H9 (cell line): ENCODE measurements at regions not wholly inside any gene's neighbourhood (a gene's known extent, or its start where the extent isn't known, plus 50 kb on each side); places are given as distances from the start of the nearest gene placed in this dataset.

Experiments used
- DNase-seq: peaks from one replicate; pipeline ENCODE4 v3.0.0-alpha.2; 2017
- H2AFZ ChIP-seq: one replicate; pipeline ENCODE4 v1.6.1; 2013; ENCODE audit warnings: mild to moderate bottlenecking, low read length, control low read depth, moderate library complexity
- H2AK5ac ChIP-seq: 2 replicates; pipeline ENCODE4 v1.6.1; 2013; ENCODE audit warnings: low read length, control low read depth, mixed read lengths; ENCODE audit not compliant: insufficient read length
- H2BK120ac ChIP-seq: one replicate; pipeline ENCODE4 v1.6.1; 2013; ENCODE audit warnings: low read depth, mild to moderate bottlenecking, low read length, control low read depth, inconsistent platforms; ENCODE audit not compliant: poor library complexity, severe bottlenecking
- H2BK12ac ChIP-seq: 2 replicates; pipeline ENCODE4 v1.6.1; 2013; ENCODE audit warnings: low read length, control low read depth, mixed read lengths, low read depth; ENCODE audit not compliant: insufficient read length
- H2BK15ac ChIP-seq: 2 replicates; pipeline ENCODE4 v1.6.1; 2013; ENCODE audit warnings: low read depth, low read length, control low read depth
- H2BK20ac ChIP-seq: one replicate; pipeline ENCODE4 v1.6.1; 2013; ENCODE audit warnings: low read depth, mild to moderate bottlenecking, low read length, control low read depth, inconsistent platforms; ENCODE audit not compliant: poor library complexity, severe bottlenecking
- H2BK5ac ChIP-seq: 2 replicates; pipeline ENCODE4 v1.6.1; 2013; ENCODE audit warnings: low read length, control low read depth, mixed read lengths; ENCODE audit not compliant: insufficient read length
- H3K14ac ChIP-seq: 2 replicates; pipeline ENCODE4 v1.6.1; 2013; ENCODE audit warnings: low read length, control low read depth; ENCODE audit not compliant: insufficient read depth
- H3K18ac ChIP-seq: 2 replicates; pipeline ENCODE4 v1.6.1; 2013; ENCODE audit warnings: low read depth, mild to moderate bottlenecking, mixed read lengths, low read length, control low read depth; ENCODE audit not compliant: insufficient read length
- H3K23ac ChIP-seq: 2 replicates; pipeline ENCODE4 v1.6.1; 2013; ENCODE audit warnings: low read length, control low read depth, mixed read lengths, low read depth; ENCODE audit not compliant: insufficient read length
- H3K23me2 ChIP-seq: 2 replicates; pipeline ENCODE4 v1.6.1; 2013; ENCODE audit warnings: low read depth, mild to moderate bottlenecking, mixed read lengths, low read length, control low read depth; ENCODE audit not compliant: insufficient read length, poor library complexity, severe bottlenecking
- H3K27ac ChIP-seq: 2 replicates; pipeline ENCODE4 v1.5.1; 2013; ENCODE audit warnings: low read length, control low read depth, mixed read lengths, low read depth; ENCODE audit not compliant: insufficient read length
- H3K27me3 ChIP-seq: 2 replicates; pipeline ENCODE4 v1.6.1; 2013; ENCODE audit warnings: low read length, control low read depth, inconsistent platforms; ENCODE audit not compliant: insufficient read depth
- H3K4ac ChIP-seq: 2 replicates; pipeline ENCODE4 v1.6.1; 2013; ENCODE audit warnings: low read depth, mild to moderate bottlenecking, control low read depth, inconsistent platforms, low read length, moderate library complexity
- H3K4me1 ChIP-seq: 2 replicates; pipeline ENCODE4 v1.6.1; 2013; ENCODE audit warnings: low read length, control low read depth, inconsistent platforms; ENCODE audit not compliant: insufficient read depth
- H3K4me2 ChIP-seq: 2 replicates; pipeline ENCODE4 v1.6.1; 2013; ENCODE audit warnings: low read length, control low read depth, mixed read lengths; ENCODE audit not compliant: insufficient read length, insufficient read depth
- H3K56ac ChIP-seq: 2 replicates; pipeline ENCODE4 v1.6.1; 2013; ENCODE audit warnings: low read depth, mild to moderate bottlenecking, mixed read lengths, low read length, control low read depth; ENCODE audit not compliant: insufficient read length
- H3K79me1 ChIP-seq: 2 replicates; pipeline ENCODE4 v1.6.1; 2013; ENCODE audit warnings: low read depth, mild to moderate bottlenecking, moderate library complexity, low read length, control low read depth, inconsistent platforms; ENCODE audit not compliant: insufficient read depth, poor library complexity, severe bottlenecking
- H3K79me2 ChIP-seq: 2 replicates; pipeline ENCODE4 v1.6.1; 2013; ENCODE audit warnings: low read length, control low read depth, inconsistent platforms; ENCODE audit not compliant: insufficient read depth
- H3K9ac ChIP-seq: 2 replicates; pipeline ENCODE4 v1.6.1; 2013; ENCODE audit warnings: low read length, control low read depth, mixed read lengths; ENCODE audit not compliant: insufficient read length; ENCODE audit errors: extremely low read depth
- H3K9me3 ChIP-seq: one replicate; pipeline ENCODE4 v1.6.1; 2013; ENCODE audit warnings: low read depth, low read length, inconsistent platforms; ENCODE audit not compliant: control insufficient read depth
- H3T11ph ChIP-seq: one replicate; pipeline ENCODE4 v1.6.1; 2013; ENCODE audit warnings: mild to moderate bottlenecking, low read length, control low read depth, inconsistent platforms
- H4K20me1 ChIP-seq: one replicate; pipeline ENCODE4 v1.6.1; 2013; ENCODE audit not compliant: control insufficient read depth, insufficient read length, insufficient read depth
- H4K5ac ChIP-seq: 2 replicates; pipeline ENCODE4 v1.6.1; 2013; ENCODE audit warnings: low read depth, mild to moderate bottlenecking, mixed read lengths, low read length, control low read depth; ENCODE audit not compliant: insufficient read length
- H4K8ac ChIP-seq: replicated peaks from 2 replicates; pipeline ENCODE4 v1.6.1; 2013; ENCODE audit warnings: low read length, control low read depth, mixed read lengths, low read depth; ENCODE audit not compliant: insufficient read length
- H4K91ac ChIP-seq: 2 replicates; pipeline ENCODE4 v1.6.1; 2013; ENCODE audit warnings: low read depth, mild to moderate bottlenecking, moderate library complexity, mixed read lengths, low read length, control low read depth; ENCODE audit not compliant: insufficient read length
- H3K27ac Mint-ChIP-seq, 3 experiments: 2 replicates in 2 of 3; 3 replicates in 1 of 3; pipeline ENCODE4 v1.8.0; 2020 to 2021; ENCODE audit warnings: mixed read lengths in 3 of 3, mild to moderate bottlenecking in 1 of 3, moderate library complexity in 1 of 3
- H3K27me3 Mint-ChIP-seq: 2 replicates; pipeline ENCODE4 v1.8.0; 2021; ENCODE audit warnings: low read depth, mild to moderate bottlenecking, moderate library complexity, mixed read lengths
- H3K36me3 Mint-ChIP-seq, 3 experiments: 2 replicates in 2 of 3; 3 replicates in 1 of 3; pipeline ENCODE4 v1.8.0; 2020 to 2021; ENCODE audit warnings: low read depth in 3 of 3, mixed read lengths in 3 of 3; ENCODE audit not compliant: insufficient read depth in 1 of 3
- H3K4me1 Mint-ChIP-seq, 2 experiments: 2 replicates each; pipeline ENCODE4 v1.8.0; 2020; ENCODE audit warnings: mixed read lengths in 2 of 2
- H3K4me3 Mint-ChIP-seq, 2 experiments: 2 replicates in 1 of 2; 3 replicates in 1 of 2; pipeline ENCODE4 v1.8.0; 2020 to 2021; ENCODE audit warnings: mild to moderate bottlenecking in 2 of 2, mixed read lengths in 2 of 2, moderate library complexity in 1 of 2
- H3K9me3 Mint-ChIP-seq, 2 experiments: 2 replicates in 1 of 2; 3 replicates in 1 of 2; pipeline ENCODE4 v1.8.0; 2020; ENCODE audit warnings: mild to moderate bottlenecking in 2 of 2, mixed read lengths in 2 of 2, moderate library complexity in 1 of 2
- WGBS: extraction: QIAGEN DNeasy Blood & Tissue Kit; methylation state at CpG from one replicate; pipeline ENCODE4 v1.1.7; 2013; ENCODE audit warnings: missing lambda C conversion rate, low lambda C conversion rate, mixed read lengths; ENCODE audit not compliant: insufficient read length; ENCODE audit errors: extremely low coverage; 5-methylcytosine and 5-hydroxymethylcytosine counted together
- TF ChIP-seq, protein P1 (sequence below): fragments of 200-600 bp; sonication (generic); conservative IDR thresholded peaks from 3 replicates; pipeline ENCODE4 v1.8.0; 2021; ENCODE audit warnings: antibody characterized with exemption, mild to moderate bottlenecking

DNA sequence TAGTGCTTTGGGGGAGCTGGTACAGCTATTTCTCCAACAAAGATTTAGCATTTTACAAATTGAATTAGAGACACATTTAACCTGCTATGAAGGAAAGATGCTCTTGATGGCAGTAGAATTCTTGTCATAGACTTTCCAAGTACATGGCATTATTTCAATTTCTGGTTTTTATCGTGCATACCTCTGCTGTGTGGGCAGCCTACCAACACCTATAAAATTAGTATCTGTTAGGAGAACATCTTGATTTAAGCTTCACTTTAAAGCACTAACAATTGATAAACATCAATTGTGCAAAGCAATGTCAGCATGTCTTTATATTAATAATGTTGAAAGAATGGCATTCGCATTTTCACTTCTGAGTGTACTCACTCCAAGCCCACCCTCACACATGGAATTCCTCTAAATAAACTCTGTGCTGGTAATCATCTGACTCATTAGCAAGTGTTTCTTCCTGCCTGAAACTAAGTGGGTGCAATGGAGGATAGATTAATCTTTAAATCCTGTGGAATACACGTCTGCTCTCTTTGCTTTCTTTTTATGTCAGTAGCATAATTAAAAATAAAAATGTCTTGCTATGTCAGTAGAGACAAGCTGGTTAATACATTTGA is 279.8 kb upstream of the MAGEB18 start:
- Histone ChIP-seq H4K5ac (no peak overlapping the region), H3K23ac (no peak overlapping the region), H2BK120ac (no peak overlapping the region), H4K8ac (no peak overlapping the region), H3K14ac (no peak overlapping the region), H2AK5ac (no peak overlapping the region), H3K4ac (no peak overlapping the region), H3T11ph (no peak overlapping the region), H3K79me2 (no peaks in the 10 kb centered on the region), H3K79me1 (no peaks in the 10 kb centered on the region), H3K23me2 (no peaks in the 10 kb centered on the region), H3K56ac (no peak overlapping the region), H2AFZ (no peak overlapping the region), H2BK20ac (no peak overlapping the region), H3K9me3 (peaks cover 18% of the 10 kb centered on the region), H4K20me1 (no peaks in the 10 kb centered on the region), H3K4me1 (no peaks in the 10 kb centered on the region), H2BK12ac (no peak overlapping the region), H3K27me3 (no peaks in the 10 kb centered on the region), H3K27ac (no peak overlapping the region), H3K18ac (no peak overlapping the region), H3K4me2 (no peak overlapping the region), H2BK15ac (no peak overlapping the region), H2BK5ac (no peak overlapping the region), H3K9ac (no peak overlapping the region), H4K91ac (no peak overlapping the region)
- no peak for DNase-seq
- peaks cover 39 to 54% of the 10 kb centered on the region in 2 experiments for H3K9me3 Mint-ChIP-seq
- no peak overlapping the region for H3K27ac Mint-ChIP-seq
- TF ChIP-seq, protein P1, sequence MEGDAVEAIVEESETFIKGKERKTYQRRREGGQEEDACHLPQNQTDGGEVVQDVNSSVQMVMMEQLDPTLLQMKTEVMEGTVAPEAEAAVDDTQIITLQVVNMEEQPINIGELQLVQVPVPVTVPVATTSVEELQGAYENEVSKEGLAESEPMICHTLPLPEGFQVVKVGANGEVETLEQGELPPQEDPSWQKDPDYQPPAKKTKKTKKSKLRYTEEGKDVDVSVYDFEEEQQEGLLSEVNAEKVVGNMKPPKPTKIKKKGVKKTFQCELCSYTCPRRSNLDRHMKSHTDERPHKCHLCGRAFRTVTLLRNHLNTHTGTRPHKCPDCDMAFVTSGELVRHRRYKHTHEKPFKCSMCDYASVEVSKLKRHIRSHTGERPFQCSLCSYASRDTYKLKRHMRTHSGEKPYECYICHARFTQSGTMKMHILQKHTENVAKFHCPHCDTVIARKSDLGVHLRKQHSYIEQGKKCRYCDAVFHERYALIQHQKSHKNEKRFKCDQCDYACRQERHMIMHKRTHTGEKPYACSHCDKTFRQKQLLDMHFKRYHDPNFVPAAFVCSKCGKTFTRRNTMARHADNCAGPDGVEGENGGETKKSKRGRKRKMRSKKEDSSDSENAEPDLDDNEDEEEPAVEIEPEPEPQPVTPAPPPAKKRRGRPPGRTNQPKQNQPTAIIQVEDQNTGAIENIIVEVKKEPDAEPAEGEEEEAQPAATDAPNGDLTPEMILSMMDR: no peak
- H3K4me3 Mint-ChIP-seq: no peak overlapping the region
- H3K36me3 Mint-ChIP-seq: no peaks in the 10 kb centered on the region
- WGBS: no CpG with 5 or more reads among the region's 3 CpGs
- H3K4me1 Mint-ChIP-seq: no peaks in the 10 kb centered on the region
- no peaks in the 10 kb centered on the region for H3K27me3 Mint-ChIP-seq
